ENCODE measurements at regions not wholly inside any gene's neighbourhood (a gene's known extent, or its start where the extent isn't known, plus 50 kb on each side); places are given as distances from the start of the nearest gene placed in this dataset.

DNA sequence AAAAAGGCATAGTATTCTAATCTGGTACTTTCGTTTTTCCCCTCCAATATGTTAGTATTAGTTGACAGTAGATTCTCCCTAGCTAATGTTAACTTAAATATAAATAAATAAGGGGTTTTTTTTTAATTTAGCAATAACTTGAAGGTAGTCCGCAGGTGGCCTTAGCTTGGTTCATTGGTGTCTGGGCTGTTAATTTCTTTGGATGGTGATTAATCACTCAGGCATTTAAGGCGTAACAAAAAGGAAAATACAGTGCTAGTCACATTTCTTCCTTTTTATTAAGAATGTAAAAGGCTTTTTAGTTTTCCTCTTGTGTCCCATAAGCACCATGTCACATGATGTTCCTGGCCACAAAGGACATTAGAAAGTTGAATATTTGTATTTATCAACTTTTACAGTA is 161.0 kb upstream of the POT1 start:
- no peak overlapping the region for H3K4me3 ChIP-seq (ENCODE audit: low read length in 2 of 2)
- H3K9me3 ChIP-seq (ENCODE audit: control insufficient read depth in 2 of 2, insufficient read depth in 1 of 2, low read length in 1 of 2), result no peaks in the 10 kb centered on the region
- no peak for DNase-seq (ENCODE audit: low read depth in 6 of 9, low spot score in 9 of 9)
- H3K27me3 ChIP-seq (ENCODE audit: control insufficient read depth in 2 of 2, insufficient read depth in 1 of 2, low read length in 1 of 2), result no peaks in the 10 kb centered on the region
- 92% methylated on average over 3 of the region's 3 CpGs for WGBS
- no peaks in the 10 kb centered on the region for H3K36me3 ChIP-seq (ENCODE audit: control insufficient read depth in 2 of 2, insufficient read depth in 2 of 2, low read length in 1 of 2)
- no peaks in the 10 kb centered on the region for H3K4me1 ChIP-seq (ENCODE audit: control insufficient read depth in 2 of 2, insufficient read depth in 2 of 2, low read length in 2 of 2)
- no peak overlapping the region for H3K27ac ChIP-seq (ENCODE audit: low read depth in 1 of 2, low read length in 1 of 2)

DNA sequence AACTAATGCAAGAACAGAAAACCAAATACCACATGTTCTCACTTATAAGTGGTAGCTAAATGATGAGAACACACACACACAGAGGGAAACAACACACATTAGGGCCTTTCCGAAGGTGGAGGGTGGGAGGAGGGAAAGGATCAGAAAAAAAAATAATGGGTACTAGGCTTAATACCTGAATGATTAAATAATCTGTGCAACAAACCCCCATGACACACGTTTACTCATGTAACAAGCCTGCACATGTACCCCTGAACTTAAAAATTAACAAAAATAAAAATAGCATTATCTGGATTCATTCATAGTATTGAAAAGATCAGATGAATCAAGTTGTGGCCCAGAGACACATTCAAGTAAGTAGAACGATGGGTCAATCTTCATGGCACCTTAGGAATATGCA is 159.5 kb upstream of the POT1 start:
- no peaks in the 10 kb centered on the region for H3K36me3 ChIP-seq (ENCODE audit: control insufficient read depth in 2 of 2, insufficient read depth in 2 of 2, low read length in 1 of 2)
- 87% methylated on average over 3 of the region's 3 CpGs for WGBS
- no peaks in the 10 kb centered on the region for H3K4me1 ChIP-seq (ENCODE audit: control insufficient read depth in 2 of 2, insufficient read depth in 2 of 2, low read length in 2 of 2)
- H3K27me3 ChIP-seq (ENCODE audit: control insufficient read depth in 2 of 2, insufficient read depth in 1 of 2, low read length in 1 of 2), result no peaks in the 10 kb centered on the region
- no peaks in the 10 kb centered on the region for H3K9me3 ChIP-seq (ENCODE audit: control insufficient read depth in 2 of 2, insufficient read depth in 1 of 2, low read length in 1 of 2)
- DNase-seq (ENCODE audit: low read depth in 6 of 9, low spot score in 9 of 9), result no peak
- no peak overlapping the region for H3K4me3 ChIP-seq (ENCODE audit: low read length in 2 of 2)
- no peak overlapping the region for H3K27ac ChIP-seq (ENCODE audit: low read depth in 1 of 2, low read length in 1 of 2)

DNA sequence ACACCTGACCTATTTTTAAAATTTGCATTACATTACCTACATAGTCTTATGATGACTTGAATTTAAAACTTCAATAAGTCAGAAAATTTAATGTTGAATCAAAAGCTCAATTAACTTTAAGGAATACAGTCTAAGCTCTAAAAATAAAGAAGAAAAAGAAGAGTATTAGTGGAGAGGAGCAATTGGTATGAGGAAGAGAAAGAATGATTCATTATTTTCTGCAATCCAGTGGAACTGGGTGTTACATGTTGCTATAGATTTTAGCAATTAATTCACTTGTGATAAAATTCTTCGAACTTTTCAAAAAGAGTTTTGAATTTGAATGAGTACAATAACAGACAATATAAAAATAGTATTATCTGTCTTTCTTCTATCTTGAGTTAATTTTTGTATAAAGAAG is 158.9 kb upstream of the POT1 start:
- Histone ChIP-seq H3K27me3 (ENCODE audit: control insufficient read depth in 2 of 2, insufficient read depth in 1 of 2, low read length in 1 of 2) (no peaks in the 10 kb centered on the region), H3K9me3 (ENCODE audit: control insufficient read depth in 2 of 2, insufficient read depth in 1 of 2, low read length in 1 of 2) (no peaks in the 10 kb centered on the region), H3K4me1 (ENCODE audit: control insufficient read depth in 2 of 2, insufficient read depth in 2 of 2, low read length in 2 of 2) (no peaks in the 10 kb centered on the region), H3K4me3 (ENCODE audit: low read length in 2 of 2) (no peak overlapping the region), H3K36me3 (ENCODE audit: control insufficient read depth in 2 of 2, insufficient read depth in 2 of 2, low read length in 1 of 2) (no peaks in the 10 kb centered on the region), H3K27ac (ENCODE audit: low read depth in 1 of 2, low read length in 1 of 2) (no peak overlapping the region)
- DNase-seq (ENCODE audit: low read depth in 6 of 9, low spot score in 9 of 9), result no peak
- WGBS, result 93% methylated on average over 1 of the region's 1 CpG

DNA sequence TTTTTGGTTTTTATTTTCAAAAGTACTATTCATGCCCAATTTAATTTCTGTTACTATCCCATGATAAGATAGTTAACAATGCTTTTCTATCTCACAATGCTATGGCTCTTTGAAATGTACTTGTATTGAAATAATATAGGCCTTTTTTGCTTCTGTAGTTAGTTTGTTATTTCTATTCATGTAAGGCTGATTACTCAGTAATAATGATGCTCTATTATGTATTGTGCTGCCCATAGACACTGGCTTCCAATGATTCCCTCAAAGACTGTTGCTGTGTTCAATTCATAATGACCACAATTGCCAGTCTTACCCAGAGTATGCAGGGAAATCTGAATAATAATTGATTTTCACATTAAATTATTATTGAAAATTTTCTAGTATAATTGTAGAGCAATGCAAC is 155.5 kb upstream of the POT1 start:
- Histone ChIP-seq H3K4me3 (ENCODE audit: low read length in 2 of 2) (no peak overlapping the region), H3K9me3 (ENCODE audit: control insufficient read depth in 2 of 2, insufficient read depth in 1 of 2, low read length in 1 of 2) (no peaks in the 10 kb centered on the region), H3K4me1 (ENCODE audit: control insufficient read depth in 2 of 2, insufficient read depth in 2 of 2, low read length in 2 of 2) (no peaks in the 10 kb centered on the region), H3K36me3 (ENCODE audit: control insufficient read depth in 2 of 2, insufficient read depth in 2 of 2, low read length in 1 of 2) (no peaks in the 10 kb centered on the region), H3K27ac (ENCODE audit: low read depth in 1 of 2, low read length in 1 of 2) (no peak overlapping the region), H3K27me3 (ENCODE audit: control insufficient read depth in 2 of 2, insufficient read depth in 1 of 2, low read length in 1 of 2) (no peaks in the 10 kb centered on the region)
- DNase-seq (ENCODE audit: low read depth in 6 of 9, low spot score in 9 of 9), result no peak

DNA sequence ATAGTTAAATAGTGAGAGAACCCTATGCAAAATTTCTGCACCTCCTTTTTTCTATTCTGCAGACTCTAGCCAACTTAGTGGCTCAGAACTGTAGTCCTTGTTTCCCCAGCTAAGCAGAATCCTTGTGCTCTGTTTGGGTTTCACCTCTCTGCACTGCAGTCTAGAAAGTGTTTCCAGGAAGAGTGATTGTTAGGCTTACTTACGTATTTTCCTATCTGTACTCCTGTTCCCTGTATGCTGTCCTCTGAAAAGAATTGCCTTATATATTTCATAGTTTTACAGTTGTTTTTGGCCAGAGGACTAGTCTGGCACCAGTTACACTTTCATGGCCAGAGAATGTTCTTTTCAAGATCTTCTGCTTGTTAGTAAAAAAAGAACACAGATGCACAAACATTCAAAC is 154.6 kb upstream of the POT1 start:
- no peaks in the 10 kb centered on the region for H3K9me3 ChIP-seq (ENCODE audit: control insufficient read depth in 2 of 2, insufficient read depth in 1 of 2, low read length in 1 of 2)
- DNase-seq (ENCODE audit: low read depth in 6 of 9, low spot score in 9 of 9), result no peak
- WGBS, result 91% methylated on average over 1 of the region's 1 CpG
- H3K27ac ChIP-seq (ENCODE audit: low read depth in 1 of 2, low read length in 1 of 2), result no peak overlapping the region
- no peaks in the 10 kb centered on the region for H3K27me3 ChIP-seq (ENCODE audit: control insufficient read depth in 2 of 2, insufficient read depth in 1 of 2, low read length in 1 of 2)
- H3K36me3 ChIP-seq (ENCODE audit: control insufficient read depth in 2 of 2, insufficient read depth in 2 of 2, low read length in 1 of 2), result no peaks in the 10 kb centered on the region
- H3K4me1 ChIP-seq (ENCODE audit: control insufficient read depth in 2 of 2, insufficient read depth in 2 of 2, low read length in 2 of 2), result no peaks in the 10 kb centered on the region
- no peak overlapping the region for H3K4me3 ChIP-seq (ENCODE audit: low read length in 2 of 2)

DNA sequence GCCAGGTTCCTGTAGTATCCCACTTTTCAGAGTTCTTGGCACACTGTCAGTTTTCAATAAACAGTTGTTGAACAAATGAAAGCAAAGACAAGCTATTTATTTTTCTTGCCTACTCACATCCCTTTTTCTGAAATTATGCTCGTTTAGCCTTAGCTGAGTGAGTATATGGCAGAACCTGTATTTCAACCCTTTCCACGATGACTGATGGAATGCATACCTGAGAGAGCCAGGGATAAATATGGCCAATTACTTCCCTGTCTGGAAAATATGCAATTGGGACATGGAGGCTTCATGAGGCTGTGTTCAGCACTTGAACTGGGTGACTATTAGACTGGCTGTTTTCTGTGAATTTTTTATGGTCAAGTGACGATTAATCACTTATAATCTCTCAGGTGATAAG is 144.5 kb upstream of the POT1 start:
- DNase-seq (ENCODE audit: low read depth in 6 of 9, low spot score in 9 of 9), result no peak
- 93% methylated on average over 3 of the region's 3 CpGs for whole genome bisulfite sequencing

DNA sequence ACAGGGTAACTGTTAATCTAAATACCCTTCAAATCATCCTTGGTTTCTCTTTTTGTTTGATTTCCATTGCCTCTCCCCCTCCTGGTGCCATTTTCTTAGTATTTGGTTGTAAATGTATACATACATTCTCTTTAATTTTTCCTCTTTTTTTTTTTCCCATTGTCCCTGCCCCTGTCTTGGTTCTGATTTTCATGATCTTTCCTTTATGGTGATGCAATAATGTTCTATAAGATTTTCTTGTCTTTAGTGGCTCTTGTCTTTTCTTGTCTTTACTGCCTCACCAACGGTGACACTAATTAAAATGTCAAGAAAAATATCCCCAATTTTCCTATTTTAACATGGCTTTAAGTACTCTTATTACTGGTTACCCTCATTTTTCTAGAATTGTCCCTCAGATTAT is 135.9 kb upstream of the POT1 start:
- no peak overlapping the region for H3K27ac ChIP-seq (ENCODE audit: low read depth in 1 of 2, low read length in 1 of 2)
- no peaks in the 10 kb centered on the region for H3K4me1 ChIP-seq (ENCODE audit: control insufficient read depth in 2 of 2, insufficient read depth in 2 of 2, low read length in 2 of 2)
- no peaks in the 10 kb centered on the region for H3K9me3 ChIP-seq (ENCODE audit: control insufficient read depth in 2 of 2, insufficient read depth in 1 of 2, low read length in 1 of 2)
- DNase-seq (ENCODE audit: low read depth in 6 of 9, low spot score in 9 of 9), result no peak
- H3K36me3 ChIP-seq (ENCODE audit: control insufficient read depth in 2 of 2, insufficient read depth in 2 of 2, low read length in 1 of 2), result no peaks in the 10 kb centered on the region
- no peak overlapping the region for H3K4me3 ChIP-seq (ENCODE audit: low read length in 2 of 2)
- WGBS, result 93% methylated on average over 1 of the region's 1 CpG
- no peaks in the 10 kb centered on the region for H3K27me3 ChIP-seq (ENCODE audit: control insufficient read depth in 2 of 2, insufficient read depth in 1 of 2, low read length in 1 of 2)

More for the DNA sequence above, 144.5 kb upstream of the POT1 start:
- Histone ChIP-seq H3K9me3 (ENCODE audit: control insufficient read depth in 2 of 2, insufficient read depth in 1 of 2, low read length in 1 of 2) (no peaks in the 10 kb centered on the region), H3K27me3 (ENCODE audit: control insufficient read depth in 2 of 2, insufficient read depth in 1 of 2, low read length in 1 of 2) (no peaks in the 10 kb centered on the region), H3K36me3 (ENCODE audit: control insufficient read depth in 2 of 2, insufficient read depth in 2 of 2, low read length in 1 of 2) (no peaks in the 10 kb centered on the region), H3K27ac (ENCODE audit: low read depth in 1 of 2, low read length in 1 of 2) (no peak overlapping the region), H3K4me3 (ENCODE audit: low read length in 2 of 2) (no peak overlapping the region), H3K4me1 (ENCODE audit: control insufficient read depth in 2 of 2, insufficient read depth in 2 of 2, low read length in 2 of 2) (no peaks in the 10 kb centered on the region)

DNA sequence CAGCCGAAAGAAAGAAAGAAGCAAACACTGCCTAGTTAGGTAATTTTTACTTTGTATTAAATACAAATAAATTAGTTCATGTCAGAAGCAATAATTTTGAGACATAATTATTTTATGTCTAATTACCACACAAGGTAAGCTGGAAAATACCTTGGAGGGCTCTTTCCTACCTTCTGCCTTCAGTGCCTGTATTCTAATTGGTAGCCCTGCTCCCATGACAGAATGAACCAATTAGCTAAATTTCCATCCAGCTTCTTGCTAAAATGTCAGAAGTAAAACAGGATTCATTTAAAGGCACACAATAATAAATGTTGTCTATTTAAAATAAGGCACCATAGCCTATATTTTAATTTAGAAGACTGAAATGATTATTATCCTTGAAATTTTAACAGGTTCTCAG is 135.4 kb upstream of the POT1 start:
- no peak overlapping the region for H3K4me3 ChIP-seq (ENCODE audit: low read length in 2 of 2)
- WGBS, result 90% methylated on average over 1 of the region's 1 CpG
- H3K27me3 ChIP-seq (ENCODE audit: control insufficient read depth in 2 of 2, insufficient read depth in 1 of 2, low read length in 1 of 2), result no peaks in the 10 kb centered on the region
- H3K27ac ChIP-seq (ENCODE audit: low read depth in 1 of 2, low read length in 1 of 2), result no peak overlapping the region
- H3K36me3 ChIP-seq (ENCODE audit: control insufficient read depth in 2 of 2, insufficient read depth in 2 of 2, low read length in 1 of 2), result no peaks in the 10 kb centered on the region
- no peaks in the 10 kb centered on the region for H3K4me1 ChIP-seq (ENCODE audit: control insufficient read depth in 2 of 2, insufficient read depth in 2 of 2, low read length in 2 of 2)
- DNase-seq (ENCODE audit: low read depth in 6 of 9, low spot score in 9 of 9), result no peak
- H3K9me3 ChIP-seq (ENCODE audit: control insufficient read depth in 2 of 2, insufficient read depth in 1 of 2, low read length in 1 of 2), result no peaks in the 10 kb centered on the region

DNA sequence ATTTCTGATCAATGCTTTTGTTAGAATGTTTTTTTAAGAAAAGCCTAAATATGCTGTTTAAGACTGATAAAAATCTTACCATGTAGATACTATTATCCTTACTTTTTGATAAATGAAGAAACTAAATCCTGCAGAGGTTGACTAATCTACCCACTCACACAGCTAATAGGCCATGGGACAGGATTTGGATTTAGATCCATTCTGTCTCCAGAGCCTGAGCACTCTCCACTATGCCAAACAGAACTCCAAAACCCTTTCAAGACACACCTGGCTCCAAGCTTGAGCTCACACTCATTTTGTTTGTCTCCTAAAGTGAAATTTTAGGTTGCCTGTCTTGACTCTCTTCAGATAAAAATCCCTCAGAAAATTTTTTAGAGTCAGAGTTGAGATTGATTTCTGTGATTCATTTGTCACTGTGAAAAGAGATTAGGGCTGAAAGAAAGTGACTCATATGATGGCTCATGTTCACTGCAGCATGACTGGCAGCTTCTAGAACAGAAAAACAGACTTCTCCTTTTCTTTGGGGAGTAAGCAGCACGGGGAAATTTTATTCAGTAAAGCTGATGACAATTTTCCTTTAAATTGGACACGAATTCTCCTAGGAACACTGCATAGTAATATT is 132.3 kb upstream of the POT1 start:
- Histone ChIP-seq H3K4me1 (ENCODE audit: control insufficient read depth in 2 of 2, insufficient read depth in 2 of 2, low read length in 2 of 2) (no peaks in the 10 kb centered on the region), H3K4me3 (ENCODE audit: low read length in 2 of 2) (no peak overlapping the region), H3K36me3 (ENCODE audit: control insufficient read depth in 2 of 2, insufficient read depth in 2 of 2, low read length in 1 of 2) (no peaks in the 10 kb centered on the region), H3K9me3 (ENCODE audit: control insufficient read depth in 2 of 2, insufficient read depth in 1 of 2, low read length in 1 of 2) (no peaks in the 10 kb centered on the region), H3K27ac (ENCODE audit: low read depth in 1 of 2, low read length in 1 of 2) (no peak overlapping the region), H3K27me3 (ENCODE audit: control insufficient read depth in 2 of 2, insufficient read depth in 1 of 2, low read length in 1 of 2) (no peaks in the 10 kb centered on the region)
- DNase-seq (ENCODE audit: low read depth in 6 of 9, low spot score in 9 of 9), result no peak
- 24% methylated on average over 2 of the region's 2 CpGs for WGBS

All from thymus (tissue), 11 donors.